ENCODE measurements at regions not wholly inside any gene's neighbourhood (a gene's known extent, or its start where the extent isn't known, plus 50 kb on each side); places are given as distances from the start of the nearest gene placed in this dataset.
A peak's percentile ranks its signal among the peaks of the same experiment; 100 is the strongest.

GRCh38 chrX:146208821-146209220 lies 391.2 kb downstream of the SLITRK2 start:
- H3K9ac ChIP-seq (ENCODE audit: low read length) = no peak overlapping the region
- no peak overlapping the region for H3K4me2 ChIP-seq (ENCODE audit: low read length)
- no peak for TF ChIP-seq EZH2 (IDR thresholded peaks at IDR 0.05; ENCODE audit: borderline replicate concordance, low read length)
- TF ChIP-seq, protein P1, sequence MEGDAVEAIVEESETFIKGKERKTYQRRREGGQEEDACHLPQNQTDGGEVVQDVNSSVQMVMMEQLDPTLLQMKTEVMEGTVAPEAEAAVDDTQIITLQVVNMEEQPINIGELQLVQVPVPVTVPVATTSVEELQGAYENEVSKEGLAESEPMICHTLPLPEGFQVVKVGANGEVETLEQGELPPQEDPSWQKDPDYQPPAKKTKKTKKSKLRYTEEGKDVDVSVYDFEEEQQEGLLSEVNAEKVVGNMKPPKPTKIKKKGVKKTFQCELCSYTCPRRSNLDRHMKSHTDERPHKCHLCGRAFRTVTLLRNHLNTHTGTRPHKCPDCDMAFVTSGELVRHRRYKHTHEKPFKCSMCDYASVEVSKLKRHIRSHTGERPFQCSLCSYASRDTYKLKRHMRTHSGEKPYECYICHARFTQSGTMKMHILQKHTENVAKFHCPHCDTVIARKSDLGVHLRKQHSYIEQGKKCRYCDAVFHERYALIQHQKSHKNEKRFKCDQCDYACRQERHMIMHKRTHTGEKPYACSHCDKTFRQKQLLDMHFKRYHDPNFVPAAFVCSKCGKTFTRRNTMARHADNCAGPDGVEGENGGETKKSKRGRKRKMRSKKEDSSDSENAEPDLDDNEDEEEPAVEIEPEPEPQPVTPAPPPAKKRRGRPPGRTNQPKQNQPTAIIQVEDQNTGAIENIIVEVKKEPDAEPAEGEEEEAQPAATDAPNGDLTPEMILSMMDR (IDR thresholded peaks at IDR 0.05; ENCODE audit: low read length) = no peak
- H3K36me3 ChIP-seq (ENCODE audit: insufficient read depth, low read length) = no peaks in the 10 kb centered on the region
- H3K27me3 ChIP-seq (ENCODE audit: insufficient read depth, low read length) = no peaks in the 10 kb centered on the region
- H3K9me3 ChIP-seq (ENCODE audit: low read length) = no peaks in the 10 kb centered on the region
- H3K27ac ChIP-seq (ENCODE audit: low read depth, low read length, poor library complexity, severe bottlenecking) = no peak overlapping the region
- no peaks in the 10 kb centered on the region for H3F3A ChIP-seq (ENCODE audit: insufficient read depth, low read length)
- H3K4me1 ChIP-seq (ENCODE audit: insufficient read depth, low read length, severe bottlenecking) = no peaks in the 10 kb centered on the region
- no peaks in the 10 kb centered on the region for H3K9me2 ChIP-seq (ENCODE audit: low read depth, low read length)
- H3K79me2 ChIP-seq (ENCODE audit: insufficient read depth, low read length) = no peaks in the 10 kb centered on the region
- H3K4me3 ChIP-seq (ENCODE audit: low read depth, low read length, poor library complexity, severe bottlenecking) = no peak overlapping the region
- no peak overlapping the region for H2AFZ ChIP-seq (ENCODE audit: low read length)
- H4K20me1 ChIP-seq (ENCODE audit: insufficient read depth, low read length) = no peaks in the 10 kb centered on the region

DNA sequence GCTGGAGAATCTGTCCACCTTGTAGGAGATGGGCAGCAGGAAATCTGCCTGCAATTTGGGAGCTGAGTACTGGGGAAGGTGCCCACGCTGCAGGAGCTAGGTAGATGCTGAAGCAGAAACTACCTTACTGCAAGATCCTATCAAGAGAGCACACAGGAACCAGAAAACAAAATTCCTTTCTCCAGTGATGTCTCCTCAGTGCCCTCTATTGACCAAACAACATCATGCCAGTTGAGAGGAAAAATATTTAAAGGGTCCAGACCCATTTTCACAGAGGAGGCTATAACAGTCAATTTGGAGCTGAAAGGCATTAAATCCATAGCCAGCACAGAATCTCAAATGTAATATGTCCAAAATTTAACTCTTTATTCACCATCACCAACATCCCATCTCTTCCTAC lies 406.8 kb downstream of the SLITRK2 start:
- Histone ChIP-seq H3K27ac (ENCODE audit: low read depth, low read length, poor library complexity, severe bottlenecking) (no peak overlapping the region), H3K36me3 (ENCODE audit: insufficient read depth, low read length) (no peaks in the 10 kb centered on the region), H3K4me3 (ENCODE audit: low read depth, low read length, poor library complexity, severe bottlenecking) (no peak overlapping the region), H3K4me2 (ENCODE audit: low read length) (no peak overlapping the region), H3K9ac (ENCODE audit: low read length) (no peak overlapping the region), H2AFZ (ENCODE audit: low read length) (no peak overlapping the region), H3F3A (ENCODE audit: insufficient read depth, low read length) (no peaks in the 10 kb centered on the region), H3K4me1 (ENCODE audit: insufficient read depth, low read length, severe bottlenecking) (no peaks in the 10 kb centered on the region), H4K20me1 (ENCODE audit: insufficient read depth, low read length) (no peaks in the 10 kb centered on the region), H3K79me2 (ENCODE audit: insufficient read depth, low read length) (no peaks in the 10 kb centered on the region), H3K27me3 (ENCODE audit: insufficient read depth, low read length) (no peaks in the 10 kb centered on the region), H3K9me2 (ENCODE audit: low read depth, low read length) (no peaks in the 10 kb centered on the region), H3K9me3 (ENCODE audit: low read length) (no peaks in the 10 kb centered on the region)
- no peak for TF ChIP-seq EZH2 (IDR thresholded peaks at IDR 0.05; ENCODE audit: borderline replicate concordance, low read length)
- TF ChIP-seq, protein P1 (IDR thresholded peaks at IDR 0.05; ENCODE audit: low read length) = peak; percentile 33; the same call in 1 of the 2 replicates

DNA sequence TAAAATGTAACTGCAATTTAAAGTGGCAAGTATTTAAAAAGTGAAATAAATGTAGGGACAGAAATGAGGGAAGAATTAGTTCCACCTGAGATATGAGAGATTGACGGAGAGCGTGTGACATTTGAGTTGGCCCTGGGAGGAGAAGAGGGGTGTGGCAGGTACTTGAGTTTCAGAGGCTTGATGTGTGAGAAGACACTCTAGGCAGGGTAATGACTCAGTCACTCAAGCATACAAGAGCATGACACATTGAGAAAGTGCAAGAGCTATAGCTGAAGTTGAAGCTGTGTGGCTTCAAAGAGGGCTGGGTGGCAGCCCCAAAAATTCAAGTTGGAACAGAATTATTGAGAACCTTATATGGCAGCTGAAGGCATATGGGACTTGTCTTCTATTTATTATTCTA lies 420.5 kb downstream of the SLITRK2 start:
- Histone ChIP-seq H3K79me2 (ENCODE audit: insufficient read depth, low read length) (no peaks in the 10 kb centered on the region), H2AFZ (ENCODE audit: low read length) (no peak overlapping the region), H3K27me3 (ENCODE audit: insufficient read depth, low read length) (no peaks in the 10 kb centered on the region), H3K9me2 (ENCODE audit: low read depth, low read length) (no peaks in the 10 kb centered on the region), H3F3A (ENCODE audit: insufficient read depth, low read length) (no peaks in the 10 kb centered on the region), H3K4me2 (ENCODE audit: low read length) (no peak overlapping the region), H3K4me3 (ENCODE audit: low read depth, low read length, poor library complexity, severe bottlenecking) (no peak overlapping the region), H3K9ac (ENCODE audit: low read length) (no peak overlapping the region), H3K36me3 (ENCODE audit: insufficient read depth, low read length) (no peaks in the 10 kb centered on the region), H3K4me1 (ENCODE audit: insufficient read depth, low read length, severe bottlenecking) (no peaks in the 10 kb centered on the region), H3K27ac (ENCODE audit: low read depth, low read length, poor library complexity, severe bottlenecking) (no peak overlapping the region), H3K9me3 (ENCODE audit: low read length) (no peaks in the 10 kb centered on the region), H4K20me1 (ENCODE audit: insufficient read depth, low read length) (no peaks in the 10 kb centered on the region)
- TF ChIP-seq, protein P1 (IDR thresholded peaks at IDR 0.05; ENCODE audit: low read length) = no peak
- no peak for TF ChIP-seq EZH2 (IDR thresholded peaks at IDR 0.05; ENCODE audit: borderline replicate concordance, low read length)

Data from OCI-LY1 (cell line).